Esophagus muscularis mucosa (tissue), 3 donors: ENCODE measurements at regions not wholly inside any gene's neighbourhood (a gene's known extent, or its start where the extent isn't known, plus 50 kb on each side); places are given as distances from the start of the nearest gene placed in this dataset.

ENCODE experiments used
- CTCF ChIP-seq, 3 experiments: fragments of 200-600 bp in 2 of 3; fragments of 450-650 bp in 1 of 3; sonication (generic) in 2 of 3; IDR thresholded peaks; one replicate each; pipeline ENCODE4 v1.5.1; 2017 to 2019; ENCODE audit warnings: antibody characterized with exemption in 3 of 3, mild to moderate bottlenecking in 2 of 3, moderate library complexity in 1 of 3
- POLR2A ChIP-seq: fragments of 450-650 bp; IDR thresholded peaks from one replicate; pipeline ENCODE4 v1.6.1; 2017; ENCODE audit warnings: antibody characterized with exemption, moderate library complexity, mild to moderate bottlenecking, low read depth
- POLR2AphosphoS5 ChIP-seq, 2 donors: sonication (generic); formaldehyde crosslinking; IDR thresholded peaks; one replicate each; pipeline ENCODE4 v1.6.1; 2017; ENCODE audit warnings: antibody characterized with exemption in 2 of 2

GRCh38 chr11:23840872-23841271, 656.0 kb upstream of the LUZP2 start:
- TF ChIP-seq POLR2AphosphoS5 (IDR thresholded peaks at IDR 0.05): no peak
- TF ChIP-seq CTCF (IDR thresholded peaks at IDR 0.05): no peak
- TF ChIP-seq POLR2A: no peak
